AG10803 (cell line): ENCODE measurements at regions not wholly inside any gene's neighbourhood (a gene's known extent, or its start where the extent isn't known, plus 50 kb on each side); places are given as distances from the start of the nearest gene placed in this dataset.

Source experiments
- DNase-seq: peaks from one replicate; pipeline ENCODE4 v3.0.0; 2010; ENCODE audit warnings: low read depth
- H3K4me3 ChIP-seq: 2 replicates; pipeline ENCODE4 v1.5.1; 2011; ENCODE audit warnings: mild to moderate bottlenecking, low read length, control low read depth
- TF ChIP-seq, protein P1 (sequence below): conservative IDR thresholded peaks from 2 replicates; pipeline ENCODE4 v1.5.1; 2011; ENCODE audit warnings: mild to moderate bottlenecking, low read length, control low read depth, inconsistent platforms

- H3K4me3 ChIP-seq, result no peak overlapping the region
- no peak for DNase-seq
- TF ChIP-seq, protein P1, sequence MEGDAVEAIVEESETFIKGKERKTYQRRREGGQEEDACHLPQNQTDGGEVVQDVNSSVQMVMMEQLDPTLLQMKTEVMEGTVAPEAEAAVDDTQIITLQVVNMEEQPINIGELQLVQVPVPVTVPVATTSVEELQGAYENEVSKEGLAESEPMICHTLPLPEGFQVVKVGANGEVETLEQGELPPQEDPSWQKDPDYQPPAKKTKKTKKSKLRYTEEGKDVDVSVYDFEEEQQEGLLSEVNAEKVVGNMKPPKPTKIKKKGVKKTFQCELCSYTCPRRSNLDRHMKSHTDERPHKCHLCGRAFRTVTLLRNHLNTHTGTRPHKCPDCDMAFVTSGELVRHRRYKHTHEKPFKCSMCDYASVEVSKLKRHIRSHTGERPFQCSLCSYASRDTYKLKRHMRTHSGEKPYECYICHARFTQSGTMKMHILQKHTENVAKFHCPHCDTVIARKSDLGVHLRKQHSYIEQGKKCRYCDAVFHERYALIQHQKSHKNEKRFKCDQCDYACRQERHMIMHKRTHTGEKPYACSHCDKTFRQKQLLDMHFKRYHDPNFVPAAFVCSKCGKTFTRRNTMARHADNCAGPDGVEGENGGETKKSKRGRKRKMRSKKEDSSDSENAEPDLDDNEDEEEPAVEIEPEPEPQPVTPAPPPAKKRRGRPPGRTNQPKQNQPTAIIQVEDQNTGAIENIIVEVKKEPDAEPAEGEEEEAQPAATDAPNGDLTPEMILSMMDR, result no peak
Observed at GRCh38 chr18:51404620-51405019, 207.1 kb upstream of the MEX3C start.

DNA sequence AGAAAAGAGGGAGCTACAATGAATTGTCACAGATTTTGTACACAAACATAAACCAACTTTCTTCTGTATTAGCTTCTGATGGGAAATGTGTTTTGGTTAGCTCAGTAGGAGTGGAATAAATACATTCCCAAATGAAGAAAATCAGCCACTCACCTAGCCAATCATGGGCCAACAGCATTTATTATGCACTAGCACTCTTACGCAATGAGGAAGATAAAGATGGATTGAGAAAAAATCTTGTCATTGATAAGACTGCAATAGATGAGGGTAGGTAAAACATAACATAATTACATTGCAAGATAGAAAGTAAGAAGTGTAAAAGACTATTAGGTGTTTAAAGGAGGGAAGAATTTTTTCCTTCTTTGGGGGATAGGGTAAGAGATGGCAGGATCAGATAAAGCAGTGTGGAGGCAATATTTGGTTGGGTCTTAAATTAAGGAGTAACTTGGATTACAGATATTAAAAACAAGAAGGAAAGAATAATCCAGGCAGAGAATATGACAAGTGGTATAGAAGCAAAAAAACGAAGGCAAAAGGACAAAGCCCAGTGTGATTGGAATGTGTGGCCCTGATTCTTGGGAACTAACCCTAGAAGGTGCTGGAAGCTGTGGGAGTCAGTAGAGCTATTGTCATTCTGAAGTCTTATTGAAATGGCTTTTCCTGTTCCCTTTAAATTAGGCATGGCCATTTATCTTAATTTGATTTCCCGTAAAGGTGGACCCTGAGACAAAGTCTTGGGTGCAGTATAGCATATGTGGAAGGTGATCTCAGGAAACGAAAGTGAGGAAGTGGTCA is 208.4 kb upstream of the MEX3C start:
- DNase-seq, result no peak
- TF ChIP-seq, protein P1, result no peak
- H3K4me3 ChIP-seq, result no peak overlapping the region

DNA sequence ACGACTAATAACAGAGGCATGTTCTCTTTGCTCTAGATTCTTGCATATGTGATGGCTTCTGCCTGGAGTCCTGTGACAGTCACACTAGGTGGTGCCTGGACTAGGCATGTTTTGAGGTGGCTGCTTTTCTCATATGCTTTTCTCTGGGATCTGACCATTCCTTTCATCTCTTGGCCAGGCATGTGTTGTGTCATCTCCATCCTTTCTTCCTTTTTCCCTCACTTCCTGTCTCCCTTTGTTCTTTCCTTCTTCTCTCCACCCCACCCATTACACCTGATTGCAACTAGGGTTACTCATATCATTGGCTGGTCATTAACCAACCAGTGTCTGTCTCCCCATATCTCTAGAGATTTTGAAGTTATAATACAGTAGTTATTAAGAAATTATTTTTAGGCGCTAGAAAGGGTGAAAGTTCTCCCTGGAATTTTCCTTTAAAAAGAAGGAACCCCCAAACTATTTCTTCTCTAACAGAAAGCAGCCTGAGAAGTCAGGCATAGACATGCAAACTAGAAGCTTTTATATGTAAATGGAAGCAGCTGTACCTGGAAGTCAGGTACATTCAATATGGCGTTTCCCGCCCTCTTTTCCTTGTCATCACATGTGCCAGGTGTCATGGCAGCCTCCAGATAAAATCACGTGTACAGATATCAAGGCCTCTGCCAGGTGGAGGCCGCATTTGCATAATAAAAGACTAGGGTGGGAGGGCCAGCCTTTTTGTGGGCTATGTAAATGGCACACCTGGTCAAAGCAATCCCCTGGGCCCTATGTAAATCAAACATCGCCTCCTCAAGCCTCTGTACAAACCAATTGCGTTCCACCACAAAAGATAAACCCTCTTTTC is 220.4 kb upstream of the MEX3C start:
- no peak for DNase-seq
- TF ChIP-seq, protein P1, result no peak
- no peak overlapping the region for H3K4me3 ChIP-seq

DNA sequence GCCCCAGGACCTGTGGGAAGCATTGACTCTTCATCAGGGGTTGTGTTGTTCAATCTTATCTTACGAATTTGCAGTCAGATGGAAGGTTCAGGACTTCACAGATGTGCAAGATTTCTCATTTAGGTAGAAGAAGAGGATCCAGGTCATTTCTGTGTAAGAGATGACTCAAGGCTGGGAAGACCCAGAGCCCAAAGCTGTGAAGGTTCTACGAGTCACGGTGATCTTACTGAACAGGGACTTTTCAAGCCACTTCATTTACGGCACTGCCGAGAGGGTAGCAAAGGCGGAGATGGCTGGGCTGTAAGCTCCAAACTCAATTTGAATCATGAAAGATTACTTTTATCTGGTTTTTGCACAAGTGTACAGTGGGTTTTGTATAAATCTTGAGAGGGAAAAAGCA is 228.0 kb upstream of the MEX3C start:
- TF ChIP-seq, protein P1, result no peak
- no peak overlapping the region for H3K4me3 ChIP-seq
- no peak for DNase-seq

GRCh38 chr18:51425889-51426288 is 228.4 kb upstream of the MEX3C start:
- TF ChIP-seq, protein P1, result no peak
- no peak overlapping the region for H3K4me3 ChIP-seq
- DNase-seq, result no peak

DNA sequence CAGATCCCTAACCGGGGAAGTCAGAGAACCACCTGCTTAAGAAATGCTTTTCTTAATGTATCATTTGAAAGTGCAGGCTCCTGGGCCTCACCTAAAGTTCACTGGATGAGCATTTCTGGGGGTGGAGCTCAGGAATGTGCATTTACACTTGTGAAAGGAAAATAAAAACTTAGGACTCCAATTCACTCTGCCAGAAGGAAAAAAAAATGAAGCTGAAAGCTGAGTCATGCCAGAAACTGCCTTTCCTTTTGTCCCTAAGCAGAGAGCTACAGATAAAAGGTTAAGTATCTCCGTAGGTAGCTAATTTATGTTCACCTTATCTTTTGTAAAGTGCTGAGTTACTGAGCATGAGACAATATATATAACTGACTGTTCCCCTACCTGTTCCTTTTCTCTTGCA is 229.5 kb upstream of the MEX3C start:
- no peak overlapping the region for H3K4me3 ChIP-seq
- no peak for DNase-seq
- TF ChIP-seq, protein P1, result no peak
